Endothelial cell of umbilical vein (primary cell): ENCODE measurements at regions not wholly inside any gene's neighbourhood (a gene's known extent, or its start where the extent isn't known, plus 50 kb on each side); places are given as distances from the start of the nearest gene placed in this dataset.

Source experiments
- EZH2 ChIP-seq: IDR thresholded peaks from 2 replicates; pipeline ENCODE4 v1.6.1; 2012; ENCODE audit warnings: borderline replicate concordance, low read depth, mild to moderate bottlenecking, moderate library complexity, low read length, inconsistent platforms; ENCODE audit not compliant: severe bottlenecking
- FOS ChIP-seq: IDR thresholded peaks from 2 replicates; pipeline ENCODE4 v1.6.1; 2011; ENCODE audit warnings: mild to moderate bottlenecking, low read length, moderate library complexity, borderline replicate concordance; ENCODE audit not compliant: insufficient read depth
- GATA2 ChIP-seq: IDR thresholded peaks from 2 replicates; pipeline ENCODE4 v1.7.0; 2011; ENCODE audit warnings: low read depth, mild to moderate bottlenecking, moderate library complexity, mixed read lengths, low read length; ENCODE audit not compliant: insufficient read length, insufficient read depth
- JUN ChIP-seq: IDR thresholded peaks from 2 replicates; pipeline ENCODE4 v1.6.1; 2011; ENCODE audit warnings: borderline replicate concordance, low read depth; ENCODE audit not compliant: insufficient read length, insufficient read depth
- MYC ChIP-seq: IDR thresholded peaks from one replicate; pipeline ENCODE4 v1.6.1; 2011; ENCODE audit warnings: mild to moderate bottlenecking, low read depth, low read length
- POLR2A ChIP-seq: IDR thresholded peaks from 2 replicates; pipeline ENCODE4 v1.6.1; 2012; ENCODE audit warnings: low read depth, mild to moderate bottlenecking, control low read depth, low read length
- POLR2AphosphoS5 ChIP-seq: IDR thresholded peaks from 2 replicates; pipeline ENCODE4 v1.6.1; 2012; ENCODE audit warnings: low read depth, mild to moderate bottlenecking, control low read depth, low read length, moderate library complexity; ENCODE audit not compliant: insufficient read depth
- TF ChIP-seq, protein P1 (sequence below), 2 donors: IDR thresholded peaks; 1 replicate in 1 of 2; 2 replicates in 1 of 2; pipeline ENCODE4 v1.5.1; 2011; ENCODE audit warnings: low read length in 2 of 2, mild to moderate bottlenecking in 2 of 2, moderate library complexity in 2 of 2, control low read depth in 1 of 2, inconsistent platforms in 1 of 2, low read depth in 1 of 2; ENCODE audit not compliant: insufficient read depth in 1 of 2; ENCODE audit errors: extremely low read depth in 1 of 2
- TF ChIP-seq, protein P2 (sequence below): IDR thresholded peaks from 2 replicates; pipeline ENCODE4 v1.6.1; 2011; ENCODE audit not compliant: insufficient read depth, insufficient read length

DNA sequence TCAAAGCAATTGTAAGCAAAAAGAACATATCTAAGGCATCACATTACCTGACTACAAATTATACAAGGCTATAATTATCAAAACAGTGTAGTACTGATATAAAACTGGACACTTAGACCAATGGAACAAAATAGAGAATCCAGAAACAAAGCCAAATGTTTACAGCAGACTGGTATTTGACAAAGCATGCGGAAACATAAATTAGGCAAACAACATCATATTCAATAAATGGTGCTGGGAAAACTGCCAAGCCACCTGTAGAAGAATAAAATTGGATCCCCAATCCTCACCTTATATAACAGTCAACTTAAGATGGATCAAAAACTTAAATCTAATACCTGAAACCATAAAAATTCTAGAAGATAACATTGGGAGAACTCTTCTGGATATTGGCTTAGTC is 240.8 kb upstream of the POM121L12 start:
- no peak for TF ChIP-seq POLR2AphosphoS5
- TF ChIP-seq, protein P1, sequence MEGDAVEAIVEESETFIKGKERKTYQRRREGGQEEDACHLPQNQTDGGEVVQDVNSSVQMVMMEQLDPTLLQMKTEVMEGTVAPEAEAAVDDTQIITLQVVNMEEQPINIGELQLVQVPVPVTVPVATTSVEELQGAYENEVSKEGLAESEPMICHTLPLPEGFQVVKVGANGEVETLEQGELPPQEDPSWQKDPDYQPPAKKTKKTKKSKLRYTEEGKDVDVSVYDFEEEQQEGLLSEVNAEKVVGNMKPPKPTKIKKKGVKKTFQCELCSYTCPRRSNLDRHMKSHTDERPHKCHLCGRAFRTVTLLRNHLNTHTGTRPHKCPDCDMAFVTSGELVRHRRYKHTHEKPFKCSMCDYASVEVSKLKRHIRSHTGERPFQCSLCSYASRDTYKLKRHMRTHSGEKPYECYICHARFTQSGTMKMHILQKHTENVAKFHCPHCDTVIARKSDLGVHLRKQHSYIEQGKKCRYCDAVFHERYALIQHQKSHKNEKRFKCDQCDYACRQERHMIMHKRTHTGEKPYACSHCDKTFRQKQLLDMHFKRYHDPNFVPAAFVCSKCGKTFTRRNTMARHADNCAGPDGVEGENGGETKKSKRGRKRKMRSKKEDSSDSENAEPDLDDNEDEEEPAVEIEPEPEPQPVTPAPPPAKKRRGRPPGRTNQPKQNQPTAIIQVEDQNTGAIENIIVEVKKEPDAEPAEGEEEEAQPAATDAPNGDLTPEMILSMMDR (IDR thresholded peaks at IDR 0.05; ENCODE audit: extremely low read depth in 1 of 2, insufficient read depth in 1 of 2, low read depth in 1 of 2, low read length in 2 of 2) = no peak
- TF ChIP-seq, protein P2, sequence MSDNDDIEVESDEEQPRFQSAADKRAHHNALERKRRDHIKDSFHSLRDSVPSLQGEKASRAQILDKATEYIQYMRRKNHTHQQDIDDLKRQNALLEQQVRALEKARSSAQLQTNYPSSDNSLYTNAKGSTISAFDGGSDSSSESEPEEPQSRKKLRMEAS = no peak
- no peak for TF ChIP-seq JUN
- no peak for TF ChIP-seq EZH2
- TF ChIP-seq FOS = no peak
- no peak for TF ChIP-seq POLR2A
- no peak for TF ChIP-seq MYC
- TF ChIP-seq GATA2 = no peak
